Brain microvascular endothelial cell (primary cell): ENCODE measurements at regions not wholly inside any gene's neighbourhood (a gene's known extent, or its start where the extent isn't known, plus 50 kb on each side); places are given as distances from the start of the nearest gene placed in this dataset.

Experiments used
- DNase-seq: peaks from one replicate; pipeline ENCODE4 v3.0.0-alpha.2; 2020
- H3K27ac ChIP-seq: fragments of 250-450 bp; sonication (Bioruptor Pico); 2 replicates; pipeline ENCODE4 v1.5.1; 2020; ENCODE audit warnings: mild to moderate bottlenecking, moderate library complexity
- H3K27me3 ChIP-seq: fragments of 250-450 bp; sonication (Bioruptor Pico); replicated peaks from 2 replicates; pipeline ENCODE4 v1.5.1; 2020; ENCODE audit warnings: mild to moderate bottlenecking
- H3K36me3 ChIP-seq: fragments of 250-450 bp; sonication (Bioruptor Pico); replicated peaks from 2 replicates; pipeline ENCODE4 v1.5.1; 2020; ENCODE audit warnings: mild to moderate bottlenecking
- H3K4me3 ChIP-seq: 2 replicates; pipeline ENCODE4 v1.5.1; 2011; ENCODE audit warnings: low read depth, mild to moderate bottlenecking, control low read depth, low read length, moderate library complexity
- CTCF ChIP-seq: IDR thresholded peaks from 2 replicates; pipeline ENCODE4 v1.5.1; 2011; ENCODE audit warnings: low read depth, mild to moderate bottlenecking, moderate library complexity, low read length, control low read depth, inconsistent platforms; ENCODE audit errors: missing control alignments
- in situ Hi-C: cut with HindIII; loops from 2 replicates; pipeline ENCODE4 v1.10.0; 2017; ENCODE audit warnings: low sequenced_read_pairs, low pct_ligation_motif_present

GRCh38 chr4:41465146-41465761 lies 72.7 kb upstream of the LIMCH1 start:
- no peak for TF ChIP-seq CTCF
- in situ Hi-C loops: no loop called here
- no peak overlapping the region for H3K27ac ChIP-seq
- no peak for DNase-seq
- H3K27me3 ChIP-seq: no peaks in the 10 kb centered on the region
- no peak overlapping the region for H3K4me3 ChIP-seq
- H3K36me3 ChIP-seq: no peaks in the 10 kb centered on the region

- in situ Hi-C loops: no loop called here
- H3K36me3 ChIP-seq: no peaks in the 10 kb centered on the region
- DNase-seq: no peak
- no peak overlapping the region for H3K27ac ChIP-seq
- H3K27me3 ChIP-seq: no peaks in the 10 kb centered on the region
- TF ChIP-seq CTCF: no peak
- H3K4me3 ChIP-seq: no peak overlapping the region
Observed at GRCh38 chr4:41466249-41466648, 71.7 kb upstream of the LIMCH1 start.

- Histone ChIP-seq H3K4me3 (no peak overlapping the region), H3K27ac (no peak overlapping the region), H3K36me3 (no peaks in the 10 kb centered on the region), H3K27me3 (no peaks in the 10 kb centered on the region)
- no peak for DNase-seq
- no peak for TF ChIP-seq CTCF
- in situ Hi-C loops: no loop called here
Observed at GRCh38 chr4:41468122-41468521, 69.8 kb upstream of the LIMCH1 start.

- in situ Hi-C loops: no loop called here
- no peak overlapping the region for H3K4me3 ChIP-seq
- no peaks in the 10 kb centered on the region for H3K36me3 ChIP-seq
- no peak overlapping the region for H3K27ac ChIP-seq
- no peak for DNase-seq
- H3K27me3 ChIP-seq: no peaks in the 10 kb centered on the region
- no peak for TF ChIP-seq CTCF
Observed at GRCh38 chr4:41471126-41472071, 66.6 kb upstream of the LIMCH1 start.

- no peak for DNase-seq
- in situ Hi-C loops: no loop called here
- TF ChIP-seq CTCF: no peak
Observed at GRCh38 chr4:41472081-41472480, 65.9 kb upstream of the LIMCH1 start.

More at GRCh38 chr4:41472081-41472480, 65.9 kb upstream of the LIMCH1 start:
- no peaks in the 10 kb centered on the region for H3K27me3 ChIP-seq
- no peak overlapping the region for H3K4me3 ChIP-seq
- no peak overlapping the region for H3K27ac ChIP-seq
- no peaks in the 10 kb centered on the region for H3K36me3 ChIP-seq
